Right ventricle myocardium superior (tissue), 1 donor: ENCODE measurements at regions not wholly inside any gene's neighbourhood (a gene's known extent, or its start where the extent isn't known, plus 50 kb on each side); places are given as distances from the start of the nearest gene placed in this dataset.

ENCODE experiments used
- ATAC-seq: fragments of 200-7000 bp; cut with Tn5 transposase; one replicate; pipeline ENCODE4 v1.9.1; 2020; ENCODE audit warnings: mild to moderate bottlenecking; ENCODE audit not compliant: poor library complexity
- DNase-seq: peaks from one replicate; pipeline ENCODE4 v3.0.0-alpha.2; 2020
- intact Hi-C: fragments of 100-400 bp; cut with DNase I; formaldehyde crosslinking; loops from one replicate; pipeline ENCODE4 v1.11.2; 2022
- donor health status: DM: no; HTN: yes; CAD: no; lungs with severe emphysema.

DNA sequence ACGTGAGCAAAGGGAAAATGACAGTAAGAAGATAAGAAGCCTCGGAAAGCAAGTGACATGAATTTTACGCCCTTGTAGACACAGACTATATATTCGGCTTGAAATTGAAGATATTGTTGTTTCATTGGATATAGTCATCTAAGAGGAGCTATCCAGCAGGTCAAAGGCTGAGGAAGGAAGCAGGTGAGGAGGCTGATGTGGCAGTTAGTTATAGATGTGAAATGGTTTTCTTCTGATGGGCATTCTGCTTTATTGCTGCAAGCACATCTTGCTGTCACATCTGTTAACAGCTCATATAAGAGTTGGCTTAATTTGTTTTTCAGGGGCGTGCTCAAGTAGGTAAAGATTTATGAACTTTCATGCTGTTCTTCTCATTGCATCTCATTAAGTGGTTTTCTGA, 146.1 kb downstream of the KLF5 start:
- DNase-seq = no peak
- intact Hi-C loops = no loop called here
- ATAC-seq = no peak

DNA sequence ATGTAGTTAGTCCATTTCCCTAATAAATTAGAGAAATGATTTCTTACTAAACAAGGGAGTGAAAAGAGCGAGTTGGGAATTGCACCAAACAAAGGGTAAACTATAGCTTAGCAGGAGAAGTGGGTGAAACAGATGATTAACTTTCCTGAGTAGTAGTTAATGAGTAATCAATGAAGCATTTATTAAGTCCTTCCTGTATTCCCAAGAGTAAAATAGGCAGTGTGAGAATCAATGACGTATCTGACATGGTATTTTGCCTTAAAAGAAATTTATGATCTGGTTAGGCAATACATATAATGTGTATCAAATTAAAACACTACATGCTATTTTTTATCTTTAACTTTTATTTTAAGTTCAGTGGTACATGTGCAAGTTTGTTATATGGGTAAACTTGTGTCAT, 142.8 kb downstream of the KLF5 start:
- ATAC-seq (no peak), DNase-seq (no peak)
- intact Hi-C loops = no loop called here

DNA sequence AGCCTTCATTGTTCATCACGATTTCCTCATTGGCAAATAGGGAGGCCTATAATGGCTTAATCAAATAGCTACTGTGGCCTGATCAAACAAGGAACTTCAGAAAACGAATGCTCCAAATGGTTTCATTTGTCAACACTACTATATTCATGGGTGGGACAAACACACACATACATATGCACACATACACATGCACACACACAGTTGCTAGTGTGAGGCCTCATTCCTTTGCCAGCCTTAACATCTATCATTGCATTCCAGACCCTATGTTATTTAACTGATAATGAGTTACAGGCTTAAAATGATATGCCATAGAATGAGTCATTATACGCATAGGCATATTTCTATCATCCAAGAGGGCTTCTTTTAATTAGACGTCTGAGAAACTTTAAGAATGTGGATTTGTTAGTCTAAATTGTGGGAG, 140.2 kb downstream of the KLF5 start:
- DNase-seq (no peak), ATAC-seq (no peak)
- intact Hi-C loops = no loop called here

DNA sequence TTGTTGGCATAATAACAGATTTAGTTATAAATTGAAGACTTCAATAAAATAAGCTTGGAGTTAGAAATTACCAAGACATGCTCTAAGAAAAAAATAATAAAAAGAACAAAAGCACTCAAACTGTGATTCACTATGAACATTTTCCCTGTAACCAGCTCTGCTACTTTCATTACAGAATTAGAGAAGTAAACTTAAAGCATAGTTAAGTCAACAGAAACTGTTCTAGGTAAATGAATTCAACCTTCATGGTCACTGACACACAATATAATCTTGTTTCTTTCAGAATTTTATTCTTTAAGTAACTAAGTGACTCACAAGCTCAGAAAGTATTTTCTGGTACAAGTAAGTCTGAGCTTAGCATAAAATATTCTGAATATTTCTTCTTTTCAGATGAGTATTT, 136.3 kb downstream of the KLF5 start:
- intact Hi-C loops = no loop called here
- DNase-seq (no peak), ATAC-seq (no peak)

DNA sequence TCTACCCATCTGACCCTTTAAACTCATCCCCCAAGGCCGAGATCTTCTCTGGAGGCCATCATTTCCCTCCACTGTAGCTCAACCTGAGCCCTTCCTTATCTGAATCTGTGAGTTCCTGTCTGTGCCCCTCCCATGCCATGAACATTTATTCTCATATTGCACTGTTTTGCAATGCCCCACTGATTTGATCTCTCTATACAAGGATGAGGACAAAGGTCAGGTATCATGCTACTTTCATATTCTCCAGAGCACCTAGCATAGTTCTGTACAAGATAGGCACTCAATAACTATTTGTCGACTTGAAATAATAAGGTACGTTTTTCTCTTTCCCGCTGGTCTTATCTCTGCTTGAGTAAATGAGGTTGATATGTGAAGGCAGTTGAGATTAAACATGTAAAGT, 135.5 kb downstream of the KLF5 start:
- no peak for ATAC-seq
- no peak for DNase-seq
- intact Hi-C loops = no loop called here

DNA sequence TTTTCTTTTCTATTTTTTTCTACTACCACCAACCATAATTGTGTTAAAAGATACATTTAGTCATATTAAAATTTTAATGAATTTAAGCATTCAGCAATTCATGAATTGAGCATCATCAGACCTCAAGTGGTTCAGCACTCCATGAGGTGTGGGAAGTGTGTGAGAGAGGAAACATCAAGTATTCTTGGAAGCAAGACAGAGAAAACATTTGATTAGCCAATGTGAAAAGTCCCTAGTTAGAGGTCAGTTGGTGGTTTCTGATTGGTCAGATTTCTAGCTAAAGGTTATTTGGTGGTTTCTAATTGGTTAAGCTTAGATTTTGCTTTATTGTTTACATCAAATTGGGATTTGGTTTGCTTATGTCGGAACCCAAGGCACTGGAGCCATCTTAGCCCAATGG, 134.7 kb downstream of the KLF5 start:
- ATAC-seq (no peak), DNase-seq (no peak)
- intact Hi-C loops = no loop called here

DNA sequence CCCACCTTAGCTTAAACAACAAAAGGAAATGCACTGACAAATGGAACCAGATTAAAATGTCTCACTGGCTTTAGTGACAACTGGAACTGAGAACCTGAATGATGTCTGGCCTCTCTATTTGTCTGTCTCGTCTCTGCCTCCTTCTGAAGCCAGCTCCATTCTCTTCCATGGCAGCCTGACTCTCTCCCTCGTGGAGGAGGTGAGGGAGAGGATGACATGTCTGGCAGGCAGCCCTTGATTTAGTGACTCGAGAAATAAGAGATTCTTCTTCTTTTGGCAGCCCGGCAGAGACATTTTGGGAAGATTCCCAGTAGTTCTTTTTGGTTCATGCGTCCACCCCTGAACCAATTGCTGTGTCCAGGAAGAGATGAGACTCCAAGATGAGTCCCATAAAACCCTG, 131.7 kb downstream of the KLF5 start:
- intact Hi-C loops = no loop called here
- DNase-seq = no peak
- ATAC-seq = no peak

DNA sequence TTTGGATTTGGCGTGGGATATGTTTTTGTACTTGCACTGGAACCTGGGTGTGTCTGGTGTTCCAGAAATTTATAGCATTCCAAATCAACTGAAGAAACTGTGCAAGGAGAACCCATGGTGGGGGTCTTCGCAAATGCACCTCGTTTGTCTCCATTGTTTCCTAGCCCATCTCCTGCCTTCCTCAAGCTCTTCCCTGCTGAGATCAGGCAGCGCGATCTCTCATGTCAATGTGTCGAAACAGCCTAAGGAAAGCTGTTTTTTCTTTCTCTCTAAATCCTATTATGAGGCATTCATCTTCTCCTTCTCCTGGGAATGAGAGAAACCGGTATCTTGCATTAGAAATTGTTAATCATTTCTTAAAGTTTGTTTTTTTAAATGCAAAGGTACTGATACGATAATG, 131.0 kb downstream of the KLF5 start:
- intact Hi-C loops = no loop called here
- DNase-seq (no peak), ATAC-seq (no peak)

DNA sequence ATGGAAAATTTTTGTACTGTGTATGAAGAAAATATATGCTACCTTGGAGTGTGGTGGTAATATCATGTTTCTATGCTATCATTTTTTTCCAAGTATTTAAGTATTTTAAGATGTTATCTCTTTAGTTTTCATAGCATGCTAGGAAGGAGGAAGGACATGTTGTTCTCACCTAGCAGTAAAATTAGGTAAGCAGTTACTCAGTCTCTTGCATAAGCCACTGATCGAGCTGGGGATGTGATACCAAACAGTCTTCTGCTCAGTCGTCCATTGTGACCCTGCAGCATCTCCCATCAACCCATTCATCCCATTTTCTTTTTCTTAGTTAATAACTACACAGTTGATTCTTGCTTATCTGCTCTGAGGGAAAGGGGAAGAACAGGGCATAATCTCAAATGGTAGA, 130.6 kb downstream of the KLF5 start:
- intact Hi-C loops = no loop called here
- ATAC-seq (no peak), DNase-seq (no peak)

DNA sequence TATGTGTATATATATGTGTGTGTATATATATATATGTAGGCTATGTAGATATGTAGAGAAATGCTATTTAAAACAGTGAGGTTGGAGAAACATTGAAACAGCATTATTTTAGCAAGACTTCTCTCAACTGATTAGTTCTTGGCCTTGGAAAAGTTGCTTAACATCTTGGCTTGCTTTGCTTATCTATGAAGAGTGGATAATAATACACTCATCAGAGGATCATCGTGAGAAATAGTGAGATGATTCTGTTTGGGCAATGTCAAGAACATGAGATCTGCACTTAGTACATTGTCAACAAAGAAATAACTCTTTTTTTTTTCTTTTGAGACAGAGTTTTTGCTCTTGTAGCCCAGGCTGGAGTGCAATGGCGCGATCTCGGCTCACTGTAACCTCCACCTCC, 128.3 kb downstream of the KLF5 start:
- intact Hi-C loops = no loop called here
- no peak for DNase-seq
- no peak for ATAC-seq

DNA sequence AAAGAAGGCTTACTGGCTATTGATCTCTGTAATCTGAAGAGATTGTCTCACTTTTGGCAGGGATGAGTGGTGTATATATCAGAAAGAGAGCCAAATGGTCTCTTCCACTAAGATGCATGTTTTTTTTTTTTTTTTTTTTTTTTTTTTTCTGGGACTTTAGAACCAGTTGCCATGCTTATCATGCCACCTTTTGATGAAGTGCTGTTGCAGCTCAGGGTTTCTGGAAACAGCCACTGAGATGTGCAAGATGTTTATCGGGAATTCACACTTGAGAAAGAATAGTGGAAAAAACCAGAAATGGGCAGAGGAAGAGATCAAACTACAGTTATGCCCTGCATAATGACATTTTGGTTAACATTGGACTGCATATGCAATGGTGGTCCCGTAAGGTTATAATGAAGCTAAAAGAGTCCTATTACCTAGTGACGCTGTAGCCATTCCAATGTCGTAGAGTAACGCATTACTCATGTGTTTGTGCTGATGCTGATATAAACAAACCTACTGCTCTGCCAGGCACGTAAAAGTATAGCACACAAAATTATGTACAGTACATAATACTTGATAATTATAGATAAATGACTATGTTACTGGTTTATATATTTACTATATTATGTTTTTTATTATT, 121.0 kb downstream of the KLF5 start:
- DNase-seq = no peak
- ATAC-seq = no peak
- intact Hi-C loops = no loop called here

DNA sequence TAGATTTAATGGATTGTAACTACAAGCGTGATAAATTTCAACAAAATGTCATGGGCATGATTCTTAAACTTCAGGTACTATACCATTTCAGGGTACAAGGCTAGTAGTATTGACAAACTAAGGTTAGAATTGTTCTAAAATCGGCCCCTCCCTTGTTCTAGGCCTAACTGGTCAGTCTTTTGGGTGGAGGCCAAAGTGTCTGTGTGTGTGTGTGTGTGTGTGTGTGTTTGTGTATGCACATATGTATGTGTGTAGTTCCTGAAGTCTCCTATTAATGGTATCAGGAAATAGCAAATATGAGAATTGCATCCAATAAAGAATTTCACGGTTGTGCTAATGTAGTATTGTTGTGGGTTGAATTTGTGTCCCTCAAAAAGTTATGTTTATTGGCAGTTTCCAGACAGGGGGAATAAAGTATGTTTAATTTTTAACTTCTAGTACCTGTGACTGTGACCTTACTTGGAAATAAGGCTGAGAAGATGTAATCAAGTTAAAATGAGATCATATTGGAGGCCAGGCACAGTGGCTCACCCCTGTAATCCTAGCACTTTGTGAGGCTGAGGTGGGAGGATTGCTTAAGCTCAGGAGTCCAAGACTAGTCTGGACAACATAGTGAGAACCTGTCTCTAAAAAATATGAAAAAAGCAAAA, 119.2 kb downstream of the KLF5 start:
- ATAC-seq = no peak
- intact Hi-C loops = no loop called here
- DNase-seq = no peak

DNA sequence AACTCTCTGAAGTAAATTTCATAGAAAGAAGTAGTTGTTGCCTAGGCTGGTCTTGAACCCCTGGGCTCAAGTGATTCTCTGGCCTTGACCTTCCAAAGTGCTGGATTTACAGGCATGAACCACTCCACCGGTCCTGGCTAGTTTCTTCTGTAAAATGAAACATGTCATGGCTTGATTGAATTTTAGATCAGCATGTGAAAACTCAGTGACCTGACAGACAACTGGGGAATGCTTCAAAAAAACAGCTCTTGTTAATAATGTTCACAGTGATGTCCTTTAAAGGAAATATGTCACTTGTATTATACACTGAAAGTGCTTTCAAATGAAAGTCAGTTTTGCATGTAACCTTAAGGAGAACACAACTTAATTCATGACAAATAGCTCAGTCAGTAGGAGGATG, 118.2 kb downstream of the KLF5 start:
- DNase-seq (no peak), ATAC-seq (no peak)
- intact Hi-C loops = no loop called here

DNA sequence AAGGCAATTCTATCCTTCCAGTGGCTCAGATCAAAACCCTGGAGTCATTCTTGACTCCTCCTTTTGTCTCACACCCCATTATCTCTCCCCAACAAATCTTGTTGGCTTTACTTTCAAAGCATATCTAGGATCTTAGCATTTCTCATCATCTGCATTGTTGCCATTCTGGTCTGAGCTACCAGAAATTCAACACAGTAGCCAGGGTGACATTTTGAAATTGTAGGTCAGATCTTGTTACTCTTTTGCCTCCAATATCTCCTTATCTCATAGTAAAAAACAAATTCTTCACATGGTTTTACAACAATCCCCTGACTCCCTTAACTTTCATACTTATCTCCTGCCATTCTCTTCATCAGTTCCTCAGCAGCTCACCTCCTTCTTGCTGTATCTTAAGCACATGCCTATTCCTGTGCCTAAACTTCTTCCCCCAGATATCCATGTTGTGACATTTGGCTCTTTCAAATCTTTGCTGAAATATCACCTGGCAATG, 115.8 kb downstream of the KLF5 start:
- ATAC-seq (no peak), DNase-seq (no peak)
- intact Hi-C loops = no loop called here

DNA sequence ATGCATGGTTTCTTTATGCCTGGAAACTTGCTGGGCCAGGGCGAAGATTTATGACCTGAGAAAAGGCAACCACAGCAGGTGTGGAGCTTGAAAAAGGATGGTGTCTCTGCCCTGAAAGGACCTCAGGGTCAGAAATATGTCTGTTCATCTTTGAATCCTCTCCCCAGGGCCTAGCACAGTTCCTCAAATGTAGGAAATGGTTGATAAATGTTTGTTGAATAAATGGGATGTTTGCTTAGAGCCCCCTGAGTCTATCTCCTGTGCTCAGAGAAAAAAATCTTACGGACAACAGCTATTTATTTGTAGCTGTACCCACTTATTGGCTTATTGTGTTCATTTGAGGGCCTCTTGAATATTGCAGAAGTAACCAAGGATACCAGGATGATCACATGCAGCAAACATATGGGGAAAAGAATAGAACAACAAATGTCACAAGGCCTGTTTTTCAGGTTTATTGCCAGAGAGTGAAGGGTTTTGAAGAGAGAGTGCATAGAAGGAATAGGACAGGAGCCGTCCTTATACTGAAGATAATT, 114.5 kb downstream of the KLF5 start:
- DNase-seq = no peak
- ATAC-seq = no peak
- intact Hi-C loops = no loop called here

DNA sequence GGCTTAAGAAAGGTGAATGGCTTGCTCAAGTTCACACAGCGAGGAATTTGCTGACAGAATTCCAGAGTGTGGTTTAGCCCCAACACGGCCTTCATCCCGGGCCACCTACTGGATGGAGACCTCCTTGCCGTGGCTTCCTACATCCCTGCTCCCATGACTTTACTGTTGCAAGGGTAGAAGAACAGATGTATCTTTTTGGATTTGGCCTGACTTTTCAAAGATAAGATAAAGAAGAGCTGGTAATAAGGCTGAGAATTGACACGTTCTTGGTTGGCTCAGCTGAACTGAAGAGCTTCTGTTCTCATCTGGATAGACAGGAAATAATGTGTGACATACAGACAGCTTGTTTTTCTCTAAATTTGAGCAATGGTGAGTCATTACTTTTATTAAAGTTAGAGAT, 113.1 kb downstream of the KLF5 start:
- intact Hi-C loops = no loop called here
- ATAC-seq = peak; percentile 70
- no peak for DNase-seq

DNA sequence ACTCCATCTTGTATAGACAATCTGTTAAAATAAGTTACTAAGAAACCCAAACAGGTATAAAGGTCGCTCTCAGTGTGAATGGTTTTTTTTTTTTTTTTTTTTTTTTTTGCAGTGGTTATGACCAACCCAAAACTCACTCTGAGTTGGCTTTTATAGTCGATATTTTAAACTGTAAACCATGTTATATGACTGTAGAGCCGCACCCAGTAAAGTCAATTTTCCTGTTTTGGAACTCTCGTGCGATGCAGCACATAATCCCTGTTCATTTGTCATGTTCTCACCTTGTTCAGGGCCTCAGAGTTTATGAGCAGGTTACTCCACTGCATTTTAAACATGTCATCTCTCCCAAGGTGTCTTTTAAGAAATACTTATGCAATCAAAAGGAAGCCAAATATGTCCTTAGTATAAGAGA, 112.5 kb downstream of the KLF5 start:
- no peak for DNase-seq
- no peak for ATAC-seq
- intact Hi-C loops = no loop called here

DNA sequence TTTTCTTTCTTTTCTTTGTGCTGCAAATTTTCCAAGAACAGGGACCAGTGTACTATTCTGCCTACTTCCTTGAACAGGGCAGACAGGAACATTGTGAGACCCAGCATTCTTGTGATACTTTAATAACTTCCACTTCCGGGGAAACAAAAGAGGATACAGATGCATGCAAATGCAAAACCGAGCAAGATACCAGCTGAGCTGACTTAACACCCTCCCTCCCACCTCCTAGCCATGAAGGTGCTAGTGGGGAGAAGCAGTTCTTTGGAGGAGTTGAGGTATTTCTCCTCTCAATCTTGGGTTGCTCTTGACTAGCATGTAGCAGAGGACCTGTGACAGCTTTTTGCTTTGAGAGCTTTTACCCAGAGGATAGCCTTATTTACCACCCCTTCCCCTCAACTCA, 111.2 kb downstream of the KLF5 start:
- ATAC-seq (no peak), DNase-seq (no peak)
- intact Hi-C loops = no loop called here

DNA sequence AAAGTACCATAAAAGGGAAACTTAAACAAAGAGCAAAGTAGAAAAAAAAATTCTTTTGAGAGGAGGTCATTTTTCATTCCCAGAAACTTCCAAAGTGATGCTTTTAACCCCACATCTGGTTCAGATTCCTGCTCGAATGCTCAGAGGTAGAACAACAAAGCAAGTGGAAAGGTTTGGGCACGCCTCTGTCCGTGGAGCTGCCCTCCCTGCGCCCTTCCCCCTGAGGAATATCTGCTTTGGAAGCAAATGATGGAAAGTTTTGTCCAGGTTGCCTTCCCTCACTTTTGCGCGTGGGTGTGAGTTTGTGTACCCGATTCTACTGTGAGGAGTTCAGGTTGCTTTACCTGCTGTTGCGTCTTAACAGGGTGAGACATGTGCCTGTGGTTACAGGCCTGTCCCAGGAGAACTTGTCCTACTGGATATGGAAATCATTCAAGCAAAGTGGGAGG, 110.2 kb downstream of the KLF5 start:
- ATAC-seq (no peak), DNase-seq (no peak)
- intact Hi-C loops = no loop called here

DNA sequence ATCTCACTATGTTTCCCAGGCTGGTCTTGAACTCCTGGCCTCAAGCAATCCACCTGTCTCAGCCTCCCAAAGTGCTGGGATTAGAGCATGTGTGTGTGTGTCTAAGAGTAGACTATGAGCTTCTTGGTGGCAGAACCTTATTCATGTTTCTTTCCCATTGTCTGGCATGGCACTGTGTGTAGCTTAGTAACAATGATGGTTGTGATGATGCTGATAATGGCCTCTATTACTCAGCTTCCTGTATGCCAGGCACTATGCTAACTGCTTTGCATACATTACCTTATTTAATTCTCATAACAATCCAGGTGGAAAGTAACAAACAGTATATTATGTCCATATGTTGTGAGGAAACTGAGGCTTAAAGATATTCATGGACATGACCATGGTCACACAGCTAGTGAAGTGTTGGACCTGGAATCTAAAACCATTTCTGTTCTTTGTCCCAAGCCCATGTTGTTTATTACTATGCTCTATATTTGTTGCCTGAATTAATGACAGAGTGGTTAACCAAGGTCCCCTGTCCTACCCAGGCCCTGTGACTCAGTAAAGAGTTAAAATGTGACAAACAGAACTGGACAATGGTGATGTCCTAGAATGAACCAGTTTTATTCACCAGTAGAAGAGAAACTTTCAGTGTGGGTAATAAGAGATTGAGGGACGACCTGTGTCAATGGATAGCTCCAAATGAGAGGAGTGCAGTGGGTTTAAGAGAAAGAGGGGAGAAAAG, 109.6 kb downstream of the KLF5 start:
- intact Hi-C loops = no loop called here
- DNase-seq (no peak), ATAC-seq (no peak)
